ENCODE measurements at regions not wholly inside any gene's neighbourhood (a gene's known extent, or its start where the extent isn't known, plus 50 kb on each side); places are given as distances from the start of the nearest gene placed in this dataset.

- Histone ChIP-seq H3K4me1 (no peaks in the 10 kb centered on the region), H3K36me3 (no peaks in the 10 kb centered on the region), H3K27me3 (no peaks in the 10 kb centered on the region), H3K4me3 (ENCODE audit: low read depth, low read length) (no peak overlapping the region), H3K9me3 (no peaks in the 10 kb centered on the region; the same call in 1 of the 2 replicates)
- DNase-seq = no peak
- no peak for TF ChIP-seq CTCF (IDR thresholded peaks at IDR 0.05; ENCODE audit: low read depth, low read length)
These were observed 675.4 kb downstream of the SEMA5A start for GRCh38 chr5:8870349-8870958.

- Histone ChIP-seq H3K27me3 (no peaks in the 10 kb centered on the region), H3K4me3 (ENCODE audit: low read depth, low read length) (no peak overlapping the region), H3K9me3 (no peaks in the 10 kb centered on the region; the same call in 1 of the 2 replicates), H3K4me1 (no peaks in the 10 kb centered on the region), H3K36me3 (no peaks in the 10 kb centered on the region)
- TF ChIP-seq CTCF (IDR thresholded peaks at IDR 0.05; ENCODE audit: low read depth, low read length) = no peak
- DNase-seq = no peak
These were observed 674.9 kb downstream of the SEMA5A start for GRCh38 chr5:8870959-8871355.

GRCh38 chr5:8871446-8871845 lies 674.4 kb downstream of the SEMA5A start:
- no peaks in the 10 kb centered on the region for H3K4me1 ChIP-seq
- H3K27me3 ChIP-seq = no peaks in the 10 kb centered on the region
- H3K36me3 ChIP-seq = no peaks in the 10 kb centered on the region
- DNase-seq = no peak
- TF ChIP-seq CTCF (IDR thresholded peaks at IDR 0.05; ENCODE audit: low read depth, low read length) = no peak
- H3K4me3 ChIP-seq (ENCODE audit: low read depth, low read length) = no peak overlapping the region
- H3K9me3 ChIP-seq = no peaks in the 10 kb centered on the region; the same call in 1 of the 2 replicates

- no peaks in the 10 kb centered on the region for H3K36me3 ChIP-seq
- H3K4me3 ChIP-seq (ENCODE audit: low read depth, low read length) = no peak overlapping the region
- H3K9me3 ChIP-seq = 0 out of 2 replicates have a peak, but pooled peaks cover 4% of the 10 kb centered on the region
- no peaks in the 10 kb centered on the region for H3K27me3 ChIP-seq
- TF ChIP-seq CTCF (IDR thresholded peaks at IDR 0.05; ENCODE audit: low read depth, low read length) = no peak
- H3K4me1 ChIP-seq = no peaks in the 10 kb centered on the region
- no peak for DNase-seq
These were observed 670.2 kb downstream of the SEMA5A start for GRCh38 chr5:8875722-8876121.

- no peak for DNase-seq
- Histone ChIP-seq H3K4me1 (no peaks in the 10 kb centered on the region), H3K4me3 (ENCODE audit: low read depth, low read length) (no peak overlapping the region), H3K9me3 (0 out of 2 replicates have a peak, but pooled peaks cover 4% of the 10 kb centered on the region), H3K36me3 (no peaks in the 10 kb centered on the region), H3K27me3 (no peaks in the 10 kb centered on the region)
- TF ChIP-seq CTCF (IDR thresholded peaks at IDR 0.05; ENCODE audit: low read depth, low read length) = no peak
These were observed 666.6 kb downstream of the SEMA5A start for GRCh38 chr5:8879248-8879647.

- TF ChIP-seq CTCF (IDR thresholded peaks at IDR 0.05; ENCODE audit: low read depth, low read length) = no peak
- Histone ChIP-seq H3K4me3 (ENCODE audit: low read depth, low read length) (no peak overlapping the region), H3K9me3 (0 out of 2 replicates have a peak, but pooled peaks cover 4% of the 10 kb centered on the region), H3K27me3 (no peaks in the 10 kb centered on the region), H3K4me1 (no peaks in the 10 kb centered on the region), H3K36me3 (no peaks in the 10 kb centered on the region)
- no peak for DNase-seq
These were observed 661.8 kb downstream of the SEMA5A start for GRCh38 chr5:8884029-8884428.
